WERI-Rb-1 (cell line): ENCODE measurements at regions not wholly inside any gene's neighbourhood (a gene's known extent, or its start where the extent isn't known, plus 50 kb on each side); places are given as distances from the start of the nearest gene placed in this dataset.

Source experiments
- DNase-seq: peaks from one replicate; pipeline ENCODE4 v3.0.0-alpha.2; 2020
- H3K27ac ChIP-seq: fragments of 250-450 bp; sonication (Bioruptor Pico); 2 replicates; pipeline ENCODE4 v1.5.1; 2020; ENCODE audit warnings: mild to moderate bottlenecking, moderate library complexity
- H3K27me3 ChIP-seq: fragments of 250-450 bp; sonication (Bioruptor Pico); 2 replicates; pipeline ENCODE4 v1.5.1; 2021; ENCODE audit warnings: mild to moderate bottlenecking, low read depth, moderate library complexity; ENCODE audit not compliant: insufficient read depth, severe bottlenecking
- H3K36me3 ChIP-seq: fragments of 250-450 bp; sonication (Bioruptor Pico); 2 replicates; pipeline ENCODE4 v1.5.1; 2020; ENCODE audit warnings: mild to moderate bottlenecking, moderate library complexity
- H3K4me3 ChIP-seq: 2 replicates; pipeline ENCODE4 v1.5.1; 2011; ENCODE audit warnings: low read depth, mild to moderate bottlenecking, control low read depth, low read length
- H3K9me3 ChIP-seq: fragments of 250-450 bp; sonication (Bioruptor Pico); 2 replicates; pipeline ENCODE4 v1.5.1; 2021; ENCODE audit warnings: mild to moderate bottlenecking, moderate library complexity; ENCODE audit not compliant: severe bottlenecking
- CTCF ChIP-seq: IDR thresholded peaks from 2 replicates; pipeline ENCODE4 v1.5.1; 2011; ENCODE audit warnings: low read depth, mild to moderate bottlenecking, control low read depth, inconsistent platforms, low read length

GRCh38 chr2:204090021-204090420 lies 153.5 kb downstream of the ICOS start:
- no peaks in the 10 kb centered on the region for H3K36me3 ChIP-seq
- no peaks in the 10 kb centered on the region for H3K9me3 ChIP-seq
- no peak overlapping the region for H3K4me3 ChIP-seq
- TF ChIP-seq CTCF: no peak
- DNase-seq: no peak
- no peaks in the 10 kb centered on the region for H3K27me3 ChIP-seq
- H3K27ac ChIP-seq: no peak overlapping the region

GRCh38 chr2:204104811-204105210 lies 168.2 kb downstream of the ICOS start:
- no peaks in the 10 kb centered on the region for H3K27me3 ChIP-seq
- no peak for DNase-seq
- H3K4me3 ChIP-seq: no peak overlapping the region
- H3K27ac ChIP-seq: no peak overlapping the region
- H3K36me3 ChIP-seq: no peaks in the 10 kb centered on the region
- no peaks in the 10 kb centered on the region for H3K9me3 ChIP-seq
- no peak for TF ChIP-seq CTCF

GRCh38 chr2:204108330-204108751 lies 171.8 kb downstream of the ICOS start:
- no peaks in the 10 kb centered on the region for H3K27me3 ChIP-seq
- H3K4me3 ChIP-seq: no peak overlapping the region
- no peak overlapping the region; the same call in 1 of the 2 replicates for H3K27ac ChIP-seq
- TF ChIP-seq CTCF: peak; percentile 59
- peak; percentile 38 for DNase-seq
- no peaks in the 10 kb centered on the region for H3K9me3 ChIP-seq
- H3K36me3 ChIP-seq: no peaks in the 10 kb centered on the region

GRCh38 chr2:204108781-204109295 lies 172.3 kb downstream of the ICOS start:
- Histone ChIP-seq H3K4me3 (no peak overlapping the region), H3K27me3 (no peaks in the 10 kb centered on the region), H3K27ac (no peak overlapping the region; the same call in 1 of the 2 replicates), H3K36me3 (no peaks in the 10 kb centered on the region), H3K9me3 (no peaks in the 10 kb centered on the region)
- no peak for DNase-seq
- no peak for TF ChIP-seq CTCF

GRCh38 chr2:204109681-204110080 lies 173.1 kb downstream of the ICOS start:
- Histone ChIP-seq H3K27me3 (no peaks in the 10 kb centered on the region), H3K9me3 (no peaks in the 10 kb centered on the region), H3K27ac (no peak overlapping the region), H3K4me3 (no peak overlapping the region), H3K36me3 (no peaks in the 10 kb centered on the region)
- no peak for TF ChIP-seq CTCF
- no peak for DNase-seq

GRCh38 chr2:204110338-204110741 lies 173.8 kb downstream of the ICOS start:
- Histone ChIP-seq H3K27ac (no peak overlapping the region), H3K27me3 (no peaks in the 10 kb centered on the region), H3K4me3 (no peak overlapping the region), H3K36me3 (no peaks in the 10 kb centered on the region), H3K9me3 (no peaks in the 10 kb centered on the region)
- no peak for DNase-seq
- no peak for TF ChIP-seq CTCF
